Colon (tissue), 2 donors: ENCODE measurements at regions not wholly inside any gene's neighbourhood (a gene's known extent, or its start where the extent isn't known, plus 50 kb on each side); places are given as distances from the start of the nearest gene placed in this dataset.
"Not testable (repeated sequence)": the region's sequence is repeated elsewhere in the genome, so short reads cannot be mapped to it uniquely, and the experiment has no call there.

ENCODE experiments used
- FAIRE-seq: peaks from 2 replicates; lab custom pipeline; 2012; peaks lifted over from hg19 to GRCh38; lab: Jason Lieb, UNC
- donor health status: control.
- donor health status: control.

GRCh38 chr21:35309316-35309715 is 260.2 kb upstream of the RUNX1 start:
- no peak for FAIRE-seq

DNA sequence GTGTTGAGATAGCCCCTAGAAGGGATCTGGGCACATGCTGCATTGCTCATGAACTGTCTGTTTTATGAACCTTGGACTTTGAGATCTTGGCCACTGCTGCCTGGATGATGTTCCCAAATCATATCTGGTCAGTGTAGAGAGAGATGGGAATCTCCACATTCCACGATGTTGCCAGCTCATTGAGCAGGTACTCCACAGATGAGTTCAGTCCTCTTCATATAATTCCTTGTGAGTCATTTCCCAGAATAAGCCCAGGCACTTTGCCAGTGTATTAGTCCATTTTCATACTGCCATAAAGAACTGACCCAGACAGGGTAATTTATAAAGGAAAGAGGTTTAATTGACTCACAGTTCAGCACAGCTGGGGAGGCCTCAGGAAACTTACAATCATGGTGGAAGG is 254.0 kb upstream of the RUNX1 start:
- no peak for FAIRE-seq

DNA sequence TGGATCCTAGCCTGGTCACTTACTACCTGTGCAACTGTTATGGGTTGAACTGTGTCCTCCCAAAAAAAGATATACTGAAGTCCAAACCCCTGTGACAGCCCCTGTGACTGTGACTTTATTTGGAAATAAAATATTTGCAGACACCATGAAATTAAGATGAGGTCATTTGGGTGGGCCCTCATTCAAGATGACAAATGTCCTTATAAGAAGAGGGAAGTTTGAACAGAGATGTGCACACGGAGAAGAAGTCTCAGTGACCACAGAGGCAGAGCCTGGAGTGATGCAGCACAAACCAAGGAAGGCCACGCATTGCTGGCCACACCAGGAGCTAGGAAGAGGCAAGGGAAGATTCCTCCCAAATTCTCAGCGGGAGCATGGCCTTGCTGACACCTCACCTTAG is 249.7 kb upstream of the RUNX1 start:
- no peak for FAIRE-seq

DNA sequence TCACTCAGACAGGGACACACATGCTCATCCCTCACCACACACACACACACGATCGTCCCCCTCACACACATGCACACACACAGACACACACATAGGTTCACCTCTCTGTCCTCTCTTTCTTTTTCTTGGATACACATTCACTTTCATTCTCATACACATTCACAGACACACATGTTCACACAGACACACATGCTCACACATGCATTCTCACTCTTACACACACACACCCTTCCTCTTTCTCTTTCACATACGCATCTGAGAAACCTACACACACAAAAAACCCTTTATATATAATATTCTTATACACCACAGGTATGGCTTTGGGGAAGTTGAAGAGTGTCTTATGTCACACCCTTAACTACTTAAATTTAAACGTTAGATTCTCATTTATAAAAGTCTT is 248.6 kb upstream of the RUNX1 start:
- no peak for FAIRE-seq

DNA sequence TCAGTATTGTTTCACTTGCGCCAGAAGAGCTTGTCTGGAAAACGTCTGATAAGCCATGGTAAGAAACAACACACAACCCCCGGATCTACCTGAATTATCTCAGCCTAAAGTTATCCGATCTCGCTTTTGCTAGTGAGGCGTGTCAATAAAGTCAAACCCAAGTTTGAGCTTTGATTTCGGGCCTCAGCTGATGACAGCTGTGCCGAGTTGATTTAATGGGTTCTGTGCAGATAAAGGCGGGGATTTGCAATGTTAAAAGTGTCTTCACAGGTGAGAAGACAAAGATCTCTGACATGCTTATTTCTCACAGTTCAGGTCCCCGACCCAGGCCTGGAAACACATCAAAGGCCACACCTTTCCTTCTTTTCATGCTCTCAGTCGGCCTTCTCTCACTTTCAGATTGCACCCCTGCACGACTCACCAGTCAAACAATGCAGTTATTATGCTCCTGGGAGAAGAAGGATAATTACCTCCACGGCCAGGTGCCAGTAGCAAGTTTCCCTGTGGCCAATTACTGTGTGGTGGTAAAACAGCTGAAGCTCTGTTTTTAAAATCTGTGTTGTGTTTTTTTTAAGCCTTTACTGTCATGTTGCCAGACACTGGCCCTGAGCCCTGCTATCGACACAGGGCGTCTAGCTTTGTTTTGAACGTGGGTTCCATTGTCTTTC is 245.3 kb upstream of the RUNX1 start:
- FAIRE-seq = no peak

GRCh38 chr21:35291973-35292627 is 243.0 kb upstream of the RUNX1 start:
- FAIRE-seq = no peak

- no peak for FAIRE-seq
These were observed 241.9 kb upstream of the RUNX1 start for GRCh38 chr21:35291034-35291433.

DNA sequence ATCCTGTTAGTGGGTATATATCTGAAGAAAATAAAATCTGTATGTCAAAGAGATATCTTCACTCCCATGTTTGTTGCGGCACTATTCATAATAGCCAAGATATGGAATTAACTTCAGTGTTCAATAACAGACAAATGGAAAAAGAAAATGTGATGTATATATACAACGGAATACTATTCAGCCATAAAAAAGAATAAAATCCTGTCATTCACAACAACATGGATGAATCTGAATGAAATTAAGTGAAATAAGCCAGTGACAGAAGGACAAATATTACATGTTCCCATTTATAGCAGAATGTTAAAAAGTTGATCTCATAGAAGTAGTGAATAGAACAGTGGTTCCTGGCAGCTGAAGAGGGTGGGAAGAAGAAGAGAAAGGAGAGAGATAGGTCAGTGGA is 239.1 kb upstream of the RUNX1 start:
- FAIRE-seq = no peak

DNA sequence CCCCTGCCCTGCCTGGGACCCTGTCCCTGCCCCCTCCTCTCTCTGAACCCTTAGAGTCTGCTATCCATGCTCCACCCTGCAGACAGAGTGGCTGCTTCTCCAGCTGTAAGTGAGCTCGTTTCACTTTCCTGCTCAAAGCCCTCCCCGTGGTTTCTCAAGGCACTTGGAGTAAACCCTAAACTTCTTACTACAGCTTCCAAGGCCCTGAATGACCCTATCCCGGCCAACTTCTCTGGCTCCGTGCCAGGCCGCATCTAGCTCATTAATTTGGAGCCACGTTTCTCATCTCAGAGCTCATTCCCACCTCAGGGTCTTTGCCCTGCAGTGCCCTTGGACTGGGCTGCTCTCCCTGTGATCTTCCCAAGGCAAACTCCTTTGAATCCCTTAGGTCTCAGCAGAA is 235.1 kb upstream of the RUNX1 start:
- FAIRE-seq = no peak

DNA sequence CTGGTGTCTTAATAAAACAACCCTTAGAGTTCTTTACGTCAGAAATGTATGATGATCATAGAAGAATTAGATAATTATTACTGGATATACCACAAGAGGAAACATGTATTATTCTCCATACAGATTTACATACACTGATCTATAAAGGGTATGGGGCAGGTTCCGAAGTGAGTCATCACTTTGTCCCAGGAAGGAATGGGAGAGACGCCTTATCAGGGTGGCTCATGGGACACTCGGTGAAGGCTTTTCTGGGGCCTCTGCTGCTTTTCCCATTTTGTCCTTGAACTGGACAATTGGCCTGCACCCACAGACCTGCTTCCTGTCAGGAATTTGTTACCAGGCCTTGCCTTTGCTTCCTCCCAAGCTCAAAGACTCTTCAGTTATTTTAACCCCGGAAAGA is 233.8 kb upstream of the RUNX1 start:
- no peak for FAIRE-seq

DNA sequence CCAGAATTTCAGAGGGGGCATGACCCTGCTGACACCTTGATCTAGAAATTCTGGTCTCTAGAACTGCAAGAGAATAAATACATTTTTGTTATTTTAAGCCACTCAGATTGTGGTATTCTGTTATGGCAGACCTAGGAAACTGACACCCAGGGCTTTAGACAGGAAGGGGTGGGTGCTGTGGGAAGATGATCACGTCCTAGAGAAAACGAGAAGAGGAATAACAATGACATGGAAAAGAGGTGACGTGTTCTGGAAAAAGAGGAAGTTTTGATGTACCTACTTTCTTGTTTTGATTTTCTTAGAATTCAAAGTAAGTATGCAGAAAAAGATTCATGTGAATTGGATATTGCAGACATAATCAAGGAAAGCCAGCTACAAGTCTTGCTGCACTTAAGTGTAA is 232.9 kb upstream of the RUNX1 start:
- no peak for FAIRE-seq

- no peak for FAIRE-seq
These were observed 231.1 kb upstream of the RUNX1 start for GRCh38 chr21:35280231-35280630.

DNA sequence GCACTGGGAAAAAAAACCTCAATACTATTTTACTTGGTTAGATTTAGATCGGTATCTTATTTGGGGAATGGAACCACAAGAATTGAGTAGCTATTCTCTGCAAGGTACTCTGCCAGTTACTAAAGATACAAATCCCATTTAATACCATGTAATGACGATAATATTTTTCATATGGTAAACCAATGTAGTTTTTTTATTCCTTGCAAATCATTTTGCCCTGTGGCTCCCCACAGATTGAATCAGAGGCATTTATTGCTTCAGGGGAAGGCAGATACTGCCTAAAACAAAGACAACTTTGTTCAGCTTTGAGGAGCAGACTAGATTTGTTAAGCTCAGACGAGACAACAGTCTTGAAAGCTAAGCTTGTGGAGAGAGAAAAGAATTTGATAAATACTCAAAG is 226.7 kb upstream of the RUNX1 start:
- no peak for FAIRE-seq

GRCh38 chr21:35274923-35275322 is 225.8 kb upstream of the RUNX1 start:
- no peak for FAIRE-seq

DNA sequence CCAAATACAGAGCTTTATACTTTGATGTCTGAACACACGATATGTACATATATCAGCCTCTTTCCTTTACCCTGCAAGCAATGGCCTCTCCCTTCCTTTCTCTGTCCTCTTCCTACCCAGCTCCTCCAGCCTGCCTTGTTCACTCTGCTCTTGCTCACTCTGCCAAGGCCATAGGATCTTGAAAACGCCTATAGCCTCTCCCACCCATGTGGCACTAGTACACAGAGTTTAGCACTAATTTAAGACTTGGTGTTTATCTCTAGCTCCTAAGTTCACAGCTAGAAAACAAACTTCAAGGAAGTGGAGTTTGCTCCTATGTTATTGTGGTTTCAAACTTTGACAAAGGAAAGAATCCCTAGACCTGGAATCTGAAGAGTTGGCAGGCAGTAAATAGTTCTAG is 225.0 kb upstream of the RUNX1 start:
- no peak for FAIRE-seq

DNA sequence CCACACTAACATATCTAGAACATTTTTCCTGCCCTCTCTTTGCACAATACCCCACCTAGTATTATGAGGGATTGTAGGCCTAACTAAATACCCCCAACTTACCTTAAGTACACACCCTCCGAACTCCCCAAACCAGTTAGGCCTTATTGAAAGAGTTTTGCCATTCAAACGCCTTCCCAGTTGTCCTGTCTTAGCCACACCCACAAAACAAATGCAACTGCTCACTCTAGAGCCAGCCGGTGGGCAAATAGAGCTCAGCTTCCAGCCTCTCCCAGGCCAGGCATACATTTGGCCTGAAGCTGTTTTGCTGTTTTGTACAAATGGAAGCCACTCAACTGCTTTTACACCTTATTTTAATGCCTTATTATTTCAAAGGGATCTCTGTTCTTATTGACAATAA is 224.2 kb upstream of the RUNX1 start:
- FAIRE-seq = no peak

DNA sequence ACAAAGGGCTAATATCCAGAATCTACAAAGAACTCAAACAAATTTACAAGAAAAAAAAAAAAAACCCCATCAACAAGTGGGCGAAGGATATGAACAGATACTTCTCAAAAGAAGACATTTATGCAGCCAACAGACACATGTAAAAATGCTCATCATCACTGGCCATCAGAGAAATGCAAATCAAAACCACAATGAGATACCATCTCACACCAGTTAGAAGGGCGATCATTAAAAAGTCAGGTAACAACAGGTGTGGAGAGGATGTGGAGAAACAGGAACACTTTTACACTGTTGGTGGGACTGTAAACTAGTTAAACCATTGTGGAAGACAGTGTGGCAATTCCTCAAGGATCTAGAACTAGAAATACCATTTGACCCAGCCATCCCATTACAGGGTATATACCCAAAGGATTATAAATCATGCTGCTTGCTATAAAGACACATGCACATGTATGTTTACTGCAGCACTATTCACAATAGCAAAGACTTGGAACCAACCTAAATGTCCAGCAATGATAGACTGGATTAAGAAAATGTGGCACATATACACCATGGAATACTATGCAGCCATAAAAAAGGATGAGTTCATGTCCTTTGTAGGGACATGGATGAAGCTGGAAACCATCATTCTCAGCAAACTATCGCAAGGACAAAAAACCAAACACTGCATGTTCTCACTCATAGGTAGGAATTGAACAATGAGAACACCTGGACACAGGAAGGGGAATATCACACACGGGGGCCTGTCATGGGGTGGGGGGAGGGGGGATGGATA is 222.4 kb upstream of the RUNX1 start:
- FAIRE-seq = not testable (repeated sequence)

GRCh38 chr21:35268817-35269216 is 219.7 kb upstream of the RUNX1 start:
- no peak for FAIRE-seq

DNA sequence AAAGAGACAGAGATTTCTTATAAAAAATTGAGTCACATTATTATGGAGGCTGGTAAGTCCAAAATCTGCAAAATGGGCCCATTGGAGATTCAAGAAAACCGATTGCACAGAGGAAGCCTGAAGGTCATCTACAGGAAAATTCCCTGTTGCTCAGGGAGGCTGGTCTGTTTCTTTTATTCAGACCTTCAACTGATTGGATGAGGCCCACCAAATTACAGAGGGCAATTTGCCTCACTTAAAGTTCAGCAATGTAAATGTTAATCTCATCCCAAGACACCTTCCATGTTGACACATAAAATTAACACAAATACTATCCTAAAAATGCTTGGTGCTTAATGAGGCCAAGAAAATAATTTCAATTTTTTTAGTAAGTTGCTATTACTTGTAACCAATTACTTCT is 219.2 kb upstream of the RUNX1 start:
- no peak for FAIRE-seq

- no peak for FAIRE-seq
These were observed 217.4 kb upstream of the RUNX1 start for GRCh38 chr21:35266546-35266945.

DNA sequence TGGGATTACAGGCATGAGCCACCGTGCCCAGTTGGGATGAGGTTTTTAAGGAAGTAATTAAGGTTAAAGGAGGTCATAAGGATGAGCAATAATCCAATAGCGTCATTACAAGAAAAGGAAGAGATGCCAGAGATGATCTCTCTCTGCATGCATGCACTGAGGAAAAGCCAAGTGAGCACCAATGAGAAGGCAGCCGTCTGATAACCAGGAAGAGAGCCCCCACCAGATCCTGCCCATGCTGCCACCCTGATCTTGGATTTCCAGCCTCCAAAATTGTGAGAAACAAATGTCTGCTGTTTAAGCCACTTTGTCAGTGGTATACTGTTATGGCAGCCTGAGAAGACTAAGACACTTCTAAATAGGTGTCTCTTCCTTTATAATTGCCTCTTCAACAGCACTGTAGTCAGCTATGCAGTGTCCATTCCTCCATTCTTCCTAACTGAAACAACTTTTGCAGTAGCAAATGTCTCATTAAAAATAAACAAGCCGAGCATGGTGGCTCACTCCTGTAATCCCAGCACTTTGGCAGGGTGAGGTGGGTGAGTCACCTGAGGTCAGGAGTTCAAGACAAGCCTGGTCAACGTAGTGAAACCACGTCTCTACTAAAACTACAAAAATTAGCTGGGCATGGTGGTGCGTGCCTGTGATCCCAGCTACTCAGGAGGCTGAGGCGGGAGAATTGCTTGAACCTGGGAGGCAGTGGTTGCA is 216.2 kb upstream of the RUNX1 start:
- no peak for FAIRE-seq

DNA sequence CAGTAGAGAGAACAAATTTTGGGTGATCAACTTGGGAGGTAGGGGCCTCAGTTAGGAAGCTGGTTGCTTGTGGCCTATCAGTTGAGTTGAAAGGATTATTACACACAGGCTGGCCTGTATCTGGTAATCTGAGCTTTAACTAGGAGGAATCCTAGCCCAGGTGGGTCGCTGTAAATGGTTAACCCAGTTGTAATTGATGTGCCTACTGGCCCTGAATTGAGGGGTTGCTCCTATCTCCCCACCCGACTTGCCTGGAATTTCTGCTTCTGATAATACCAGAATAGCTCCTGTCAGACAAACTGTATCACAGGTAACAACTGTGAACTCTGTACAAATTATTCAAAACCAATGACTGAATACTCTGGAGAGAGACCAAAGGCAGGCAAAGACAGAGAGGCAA is 210.4 kb upstream of the RUNX1 start:
- FAIRE-seq = no peak

DNA sequence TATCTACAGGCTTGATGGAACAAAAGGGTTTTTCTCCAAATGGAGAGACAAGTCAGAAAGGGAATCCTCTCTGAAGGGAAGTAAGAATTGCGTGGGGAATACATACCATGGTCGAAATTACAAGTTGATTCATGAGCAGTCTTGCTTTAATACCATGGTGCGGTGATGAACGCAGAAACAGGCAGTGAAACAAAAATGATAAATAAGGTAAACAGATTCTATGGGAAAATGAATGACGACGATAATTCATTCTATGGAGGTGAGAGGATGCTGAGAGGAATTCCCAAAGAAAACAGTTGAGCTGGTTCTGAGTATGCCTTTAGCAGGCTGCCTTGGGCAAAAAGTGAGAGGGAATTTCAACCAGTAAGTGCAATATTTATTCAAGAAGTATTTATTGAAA is 209.4 kb upstream of the RUNX1 start:
- FAIRE-seq = no peak
